ENCODE measurements at regions not wholly inside any gene's neighbourhood (a gene's known extent, or its start where the extent isn't known, plus 50 kb on each side); places are given as distances from the start of the nearest gene placed in this dataset.

DNA sequence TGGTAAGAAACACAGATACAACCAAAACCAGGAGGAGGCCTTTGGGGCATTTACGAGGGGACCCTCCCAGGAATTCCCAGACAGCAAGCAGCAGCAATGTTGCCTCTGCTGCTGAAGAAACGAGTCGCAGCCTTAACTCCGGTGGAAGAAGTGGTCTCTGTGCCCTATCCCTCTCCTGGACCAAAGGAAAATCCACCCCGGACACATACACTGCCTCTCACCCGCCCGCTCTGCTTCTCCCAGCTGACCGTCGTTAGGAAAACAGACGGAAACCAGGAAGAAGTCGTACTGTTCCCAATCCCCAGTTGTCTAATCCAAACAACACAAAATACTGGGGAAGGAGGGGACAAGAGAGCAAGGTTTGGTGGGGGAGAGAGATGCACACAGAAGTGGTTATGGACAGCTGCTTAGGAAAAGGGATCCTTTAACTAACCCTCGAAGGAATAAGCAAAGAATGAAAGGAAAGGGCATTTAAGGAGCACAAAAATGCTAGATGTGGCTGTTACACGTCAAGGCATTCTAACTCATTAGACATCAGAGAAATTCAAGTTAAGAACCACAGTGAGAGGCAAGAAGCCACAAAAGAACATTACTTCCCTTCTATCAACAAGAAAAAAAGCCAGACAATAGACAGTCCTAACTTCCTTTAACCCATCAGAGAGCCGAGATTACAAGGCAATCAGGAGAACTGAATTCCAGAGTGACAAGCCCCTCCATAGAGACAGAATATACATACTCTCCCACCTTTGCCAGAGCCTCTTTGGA, 71.9 kb downstream of the ACTL7B start:
- TF ChIP-seq, protein P1, sequence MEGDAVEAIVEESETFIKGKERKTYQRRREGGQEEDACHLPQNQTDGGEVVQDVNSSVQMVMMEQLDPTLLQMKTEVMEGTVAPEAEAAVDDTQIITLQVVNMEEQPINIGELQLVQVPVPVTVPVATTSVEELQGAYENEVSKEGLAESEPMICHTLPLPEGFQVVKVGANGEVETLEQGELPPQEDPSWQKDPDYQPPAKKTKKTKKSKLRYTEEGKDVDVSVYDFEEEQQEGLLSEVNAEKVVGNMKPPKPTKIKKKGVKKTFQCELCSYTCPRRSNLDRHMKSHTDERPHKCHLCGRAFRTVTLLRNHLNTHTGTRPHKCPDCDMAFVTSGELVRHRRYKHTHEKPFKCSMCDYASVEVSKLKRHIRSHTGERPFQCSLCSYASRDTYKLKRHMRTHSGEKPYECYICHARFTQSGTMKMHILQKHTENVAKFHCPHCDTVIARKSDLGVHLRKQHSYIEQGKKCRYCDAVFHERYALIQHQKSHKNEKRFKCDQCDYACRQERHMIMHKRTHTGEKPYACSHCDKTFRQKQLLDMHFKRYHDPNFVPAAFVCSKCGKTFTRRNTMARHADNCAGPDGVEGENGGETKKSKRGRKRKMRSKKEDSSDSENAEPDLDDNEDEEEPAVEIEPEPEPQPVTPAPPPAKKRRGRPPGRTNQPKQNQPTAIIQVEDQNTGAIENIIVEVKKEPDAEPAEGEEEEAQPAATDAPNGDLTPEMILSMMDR (IDR thresholded peaks at IDR 0.05): no peak
- TF ChIP-seq POLR2A (IDR thresholded peaks at IDR 0.05): no peak

Data from right lobe of liver (tissue), 4 donors.